NB4 (cell line): ENCODE measurements at regions not wholly inside any gene's neighbourhood (a gene's known extent, or its start where the extent isn't known, plus 50 kb on each side); places are given as distances from the start of the nearest gene placed in this dataset.
A peak's percentile ranks its signal among the peaks of the same experiment; 100 is the strongest.

Experiments used
- DNase-seq: peaks from one replicate; pipeline ENCODE4 v3.0.0; 2010; ENCODE audit warnings: low read depth
- H3K4me3 ChIP-seq: one replicate; pipeline ENCODE4 v1.5.1; 2011; ENCODE audit warnings: mild to moderate bottlenecking, low read depth, low read length, moderate library complexity
- MYC ChIP-seq: IDR thresholded peaks from 2 replicates; pipeline ENCODE4 v1.6.1; 2011; ENCODE audit warnings: low read depth, low read length
- POLR2A ChIP-seq: IDR thresholded peaks from 2 replicates; pipeline ENCODE4 v1.6.1; 2011; ENCODE audit warnings: mild to moderate bottlenecking; ENCODE audit not compliant: insufficient read length; ENCODE audit errors: extremely low read depth
- TF ChIP-seq, protein P1 (sequence below): IDR thresholded peaks from one replicate; pipeline ENCODE4 v1.5.1; 2012; ENCODE audit warnings: low read depth, low read length
- TF ChIP-seq, protein P2 (sequence below): IDR thresholded peaks from 2 replicates; pipeline ENCODE4 v1.6.1; 2011; ENCODE audit warnings: low read depth, low read length

DNA sequence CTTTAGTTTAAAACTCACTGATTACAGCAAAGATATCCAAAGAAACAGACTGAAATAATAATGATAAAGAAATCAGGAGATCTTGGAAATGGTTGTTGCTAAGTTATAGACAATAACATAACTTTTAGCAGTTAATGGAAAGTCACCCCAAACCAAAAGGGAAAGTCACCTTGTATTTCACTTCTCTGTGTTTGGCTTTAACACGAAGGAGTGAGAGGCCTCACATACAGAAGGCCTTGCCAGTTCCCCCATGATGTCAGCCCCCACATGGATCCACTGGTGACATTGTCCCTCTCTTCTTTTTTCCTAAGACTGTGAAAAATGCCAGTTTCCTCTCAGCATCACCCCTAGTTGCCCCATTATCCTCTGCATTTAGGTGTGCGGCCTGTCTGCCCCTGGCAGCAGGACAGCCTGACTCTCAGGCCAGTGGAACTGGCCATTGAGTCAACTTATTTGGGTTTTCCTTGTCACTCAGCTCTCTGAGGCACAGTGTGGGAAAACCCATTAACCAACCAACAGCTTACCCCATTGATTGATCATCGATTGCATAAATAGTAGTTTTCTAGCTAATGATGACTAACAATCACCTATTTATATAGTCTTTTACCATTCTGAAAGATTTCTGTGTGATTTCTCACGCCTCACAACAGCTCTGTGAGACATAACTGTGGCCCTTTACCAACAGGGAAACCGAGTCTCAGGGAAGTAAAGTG, 308.1 kb downstream of the PTTG2 start:
- H3K4me3 ChIP-seq, result no peak overlapping the region
- TF ChIP-seq MYC (no peak), POLR2A (no peak)
- TF ChIP-seq, protein P1, sequence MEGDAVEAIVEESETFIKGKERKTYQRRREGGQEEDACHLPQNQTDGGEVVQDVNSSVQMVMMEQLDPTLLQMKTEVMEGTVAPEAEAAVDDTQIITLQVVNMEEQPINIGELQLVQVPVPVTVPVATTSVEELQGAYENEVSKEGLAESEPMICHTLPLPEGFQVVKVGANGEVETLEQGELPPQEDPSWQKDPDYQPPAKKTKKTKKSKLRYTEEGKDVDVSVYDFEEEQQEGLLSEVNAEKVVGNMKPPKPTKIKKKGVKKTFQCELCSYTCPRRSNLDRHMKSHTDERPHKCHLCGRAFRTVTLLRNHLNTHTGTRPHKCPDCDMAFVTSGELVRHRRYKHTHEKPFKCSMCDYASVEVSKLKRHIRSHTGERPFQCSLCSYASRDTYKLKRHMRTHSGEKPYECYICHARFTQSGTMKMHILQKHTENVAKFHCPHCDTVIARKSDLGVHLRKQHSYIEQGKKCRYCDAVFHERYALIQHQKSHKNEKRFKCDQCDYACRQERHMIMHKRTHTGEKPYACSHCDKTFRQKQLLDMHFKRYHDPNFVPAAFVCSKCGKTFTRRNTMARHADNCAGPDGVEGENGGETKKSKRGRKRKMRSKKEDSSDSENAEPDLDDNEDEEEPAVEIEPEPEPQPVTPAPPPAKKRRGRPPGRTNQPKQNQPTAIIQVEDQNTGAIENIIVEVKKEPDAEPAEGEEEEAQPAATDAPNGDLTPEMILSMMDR, result no peak
- TF ChIP-seq, protein P2, sequence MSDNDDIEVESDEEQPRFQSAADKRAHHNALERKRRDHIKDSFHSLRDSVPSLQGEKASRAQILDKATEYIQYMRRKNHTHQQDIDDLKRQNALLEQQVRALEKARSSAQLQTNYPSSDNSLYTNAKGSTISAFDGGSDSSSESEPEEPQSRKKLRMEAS, result no peak
- no peak for DNase-seq

DNA sequence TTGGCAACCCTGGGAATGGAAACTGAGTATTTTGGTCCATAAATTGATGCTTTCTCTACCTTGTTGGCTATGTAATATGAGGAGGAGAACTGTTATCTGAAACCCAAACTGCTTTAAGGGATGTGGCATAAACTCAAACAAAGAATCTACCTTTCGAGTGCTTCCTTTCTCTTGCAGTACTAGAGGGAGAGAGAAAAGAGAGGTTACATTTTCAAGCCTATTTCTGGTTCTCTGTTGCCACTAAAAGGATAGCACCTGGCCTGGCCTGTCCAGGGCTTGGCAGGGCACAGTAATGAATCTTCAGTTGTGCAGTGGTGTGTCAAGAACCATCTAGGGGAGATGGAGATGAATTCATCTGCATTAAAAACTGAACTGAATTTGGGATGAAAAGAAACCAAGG, 308.6 kb downstream of the PTTG2 start:
- DNase-seq, result no peak
- TF ChIP-seq, protein P2, result no peak
- TF ChIP-seq, protein P1, result no peak
- TF ChIP-seq POLR2A (no peak), MYC (no peak)

DNA sequence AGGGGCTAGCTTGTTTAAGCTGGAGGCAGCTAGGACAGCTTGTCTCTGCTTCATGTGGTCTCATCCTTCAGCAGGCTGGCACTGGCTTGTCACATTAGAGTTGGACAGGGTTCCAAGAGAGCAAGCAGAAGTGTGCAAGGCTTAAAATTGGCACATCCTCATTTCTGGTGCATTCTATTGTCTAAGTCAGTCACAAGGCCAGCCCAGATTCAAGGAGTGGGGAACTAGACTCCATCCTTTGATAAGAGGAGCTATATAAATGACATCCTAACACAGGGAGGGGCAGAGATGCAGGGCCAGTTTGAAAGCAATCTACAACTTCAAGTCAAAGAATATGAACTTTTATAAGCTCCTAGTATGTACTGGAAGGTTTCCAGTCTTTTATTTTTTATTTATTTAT, 313.2 kb downstream of the PTTG2 start:
- TF ChIP-seq POLR2A (no peak), MYC (no peak)
- TF ChIP-seq, protein P1, result no peak
- TF ChIP-seq, protein P2, result no peak
- H3K4me3 ChIP-seq, result no peak overlapping the region

More for the DNA sequence above, 308.6 kb downstream of the PTTG2 start:
- H3K4me3 ChIP-seq, result no peak overlapping the region

DNA sequence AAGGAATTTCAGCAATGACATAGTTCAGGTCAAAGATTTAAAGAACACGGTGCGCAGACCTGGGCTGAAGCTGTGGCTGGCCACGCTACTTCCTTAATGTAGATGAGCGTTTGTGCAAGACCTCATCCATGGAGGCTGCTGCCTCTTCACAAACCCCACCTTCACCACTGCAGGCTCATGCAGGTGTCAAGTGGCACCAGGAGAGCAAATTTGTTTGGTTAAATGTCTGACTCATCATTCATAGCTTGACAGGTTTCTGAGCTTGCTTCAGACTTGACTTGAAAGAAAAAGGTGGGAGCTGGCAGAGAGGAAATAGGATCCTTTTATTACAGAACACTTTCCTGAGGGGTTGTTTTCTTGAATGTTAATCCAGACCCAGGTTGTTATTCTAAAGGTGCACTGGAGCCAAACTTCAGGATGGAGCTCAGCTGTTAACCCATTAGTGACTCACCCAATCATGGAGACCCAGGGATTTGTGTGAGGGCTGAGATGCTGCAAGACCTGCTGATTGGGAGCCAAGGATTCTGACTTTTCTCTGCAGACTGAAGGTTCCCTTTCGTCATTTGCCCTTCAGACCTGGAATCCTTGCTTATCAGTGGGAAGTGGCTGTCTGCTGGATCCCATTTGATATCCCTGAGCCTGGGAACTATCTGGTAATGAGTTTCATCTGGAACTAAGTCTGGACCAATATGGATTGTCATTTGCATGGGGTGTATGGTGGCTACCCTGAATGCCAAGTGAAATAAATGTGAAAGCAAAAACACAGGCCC, 315.3 kb downstream of the PTTG2 start:
- TF ChIP-seq, protein P2, result no peak
- TF ChIP-seq POLR2A (no peak), MYC (no peak)
- TF ChIP-seq, protein P1, result no peak
- DNase-seq, result peak; percentile 18
- H3K4me3 ChIP-seq, result no peak overlapping the region

More for the DNA sequence above, 313.2 kb downstream of the PTTG2 start:
- DNase-seq, result no peak

DNA sequence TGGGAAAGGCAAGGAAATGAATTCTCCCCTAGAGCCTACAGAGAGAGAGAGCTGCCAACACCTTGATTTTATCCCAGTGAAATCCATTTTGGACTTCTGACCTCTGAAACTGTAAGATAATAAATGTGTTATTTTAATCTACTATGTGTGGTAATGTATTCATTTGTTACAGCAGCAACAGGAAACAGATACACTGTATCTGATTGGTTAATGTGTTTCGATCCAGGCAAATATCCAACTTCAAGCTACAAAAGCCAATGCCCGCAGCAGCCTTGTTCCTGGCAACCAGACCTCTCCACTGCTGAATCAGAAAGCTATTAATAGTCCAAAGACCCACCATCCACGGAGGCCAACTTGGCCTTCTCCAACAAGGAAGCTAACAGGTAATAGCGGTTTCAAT, 318.1 kb downstream of the PTTG2 start:
- no peak overlapping the region for H3K4me3 ChIP-seq
- DNase-seq, result no peak
- TF ChIP-seq POLR2A (no peak), MYC (no peak)

DNA sequence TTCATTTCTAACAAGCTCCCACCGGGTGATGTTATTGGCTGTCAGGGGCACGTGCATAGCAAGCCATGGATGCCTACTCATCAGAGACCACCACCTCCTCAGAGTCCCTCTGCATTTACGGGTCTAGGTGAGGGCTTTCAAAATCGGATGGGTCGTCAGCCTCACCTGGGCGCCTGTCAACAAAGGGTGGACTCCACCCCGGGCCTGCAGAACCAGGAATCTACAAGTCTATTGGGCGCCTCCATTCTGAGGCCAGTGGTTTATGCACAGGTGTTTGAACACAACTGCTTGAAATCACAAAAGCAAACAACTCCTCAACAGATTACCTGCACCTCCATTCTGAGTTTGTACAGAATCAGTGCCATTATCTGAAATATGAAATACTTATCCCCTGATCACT, 318.9 kb downstream of the PTTG2 start:
- no peak for DNase-seq
- TF ChIP-seq, protein P1, result no peak
- TF ChIP-seq MYC (no peak), POLR2A (no peak)
- TF ChIP-seq, protein P2, result no peak
- no peak overlapping the region for H3K4me3 ChIP-seq
